ENCODE measurements at regions not wholly inside any gene's neighbourhood (a gene's known extent, or its start where the extent isn't known, plus 50 kb on each side); places are given as distances from the start of the nearest gene placed in this dataset.

- Histone ChIP-seq H2BK5ac (ENCODE audit: low read depth, low read length, poor library complexity, severe bottlenecking) (no peak overlapping the region), H3K9me3 (ENCODE audit: control insufficient read depth, low read length) (no peaks in the 10 kb centered on the region), H3K36me3 (ENCODE audit: control insufficient read depth in 1 of 2, insufficient read depth in 2 of 2, low read depth in 1 of 2, low read length in 2 of 2) (no peaks in the 10 kb centered on the region), H2AFZ (ENCODE audit: low read depth, low read length) (no peak overlapping the region), H4K91ac (ENCODE audit: low read length) (no peak overlapping the region), H3K4ac (ENCODE audit: low read depth in 1 of 2, low read length in 2 of 2) (no peak overlapping the region), H3K23ac (ENCODE audit: low read length in 2 of 2) (no peak overlapping the region), H2BK12ac (ENCODE audit: low read length in 2 of 2) (no peak overlapping the region), H4K8ac (ENCODE audit: low read length) (no peak overlapping the region), H3K27ac (ENCODE audit: low read length, poor library complexity, severe bottlenecking) (no peak overlapping the region), H3K79me1 (replicated peaks; ENCODE audit: low read length, poor library complexity, severe bottlenecking) (no peaks in the 10 kb centered on the region), H3K27me3 (ENCODE audit: control insufficient read depth in 1 of 2, insufficient read depth in 1 of 2, low read length in 2 of 2) (no peaks in the 10 kb centered on the region), H2BK15ac (ENCODE audit: low read depth, poor library complexity, severe bottlenecking) (no peak overlapping the region), H3K4me1 (ENCODE audit: control insufficient read depth, insufficient read depth, low read depth, low read length) (peaks cover 5% of the 10 kb centered on the region), H2AK5ac (ENCODE audit: low read length, severe bottlenecking) (no peak overlapping the region), H3K4me2 (ENCODE audit: low read length, poor library complexity, severe bottlenecking) (no peak overlapping the region), H3K14ac (ENCODE audit: low read length in 2 of 2) (no peak overlapping the region), H3K18ac (ENCODE audit: low read depth in 1 of 2, low read length in 2 of 2) (no peak overlapping the region), H3K9ac (ENCODE audit: low read length) (peak overlapping the region; percentile 23), H2BK120ac (ENCODE audit: low read depth, low read length) (no peak overlapping the region), H3K4me3 (ENCODE audit: insufficient read depth in 1 of 2, low read depth in 1 of 2, low read length in 2 of 2) (no peak overlapping the region)
- 96% methylated on average over 4 of the region's 5 CpGs for WGBS
- DNase-seq = no peak
Observed at GRCh38 chr2:220221992-220222391, 594.6 kb downstream of the SLC4A3 start.

- H3K23ac ChIP-seq (ENCODE audit: low read length in 2 of 2) = peak overlapping the region in 1 of 2 experiments; percentile 5
- H3K36me3 ChIP-seq (ENCODE audit: control insufficient read depth in 1 of 2, insufficient read depth in 2 of 2, low read depth in 1 of 2, low read length in 2 of 2) = no peaks in the 10 kb centered on the region
- H2AFZ ChIP-seq (ENCODE audit: low read depth, low read length) = no peak overlapping the region
- peak overlapping the region; percentile 2 for H3K9ac ChIP-seq (ENCODE audit: low read length)
- peak; percentile 90 for DNase-seq
- peak overlapping the region; percentile 40 for H4K91ac ChIP-seq (ENCODE audit: low read length)
- H3K14ac ChIP-seq (ENCODE audit: low read length in 2 of 2) = no peak overlapping the region
- H2BK120ac ChIP-seq (ENCODE audit: low read depth, low read length) = peak overlapping the region; percentile 23
- H3K4me1 ChIP-seq (ENCODE audit: control insufficient read depth, insufficient read depth, low read depth, low read length) = peaks cover 8% of the 10 kb centered on the region
- 64% methylated on average over 4 of the region's 4 CpGs for WGBS
- peak overlapping the region; percentile 83 for H4K8ac ChIP-seq (ENCODE audit: low read length)
- peak overlapping the region; percentile 68 for H2BK15ac ChIP-seq (ENCODE audit: low read depth, poor library complexity, severe bottlenecking)
- H3K27me3 ChIP-seq (ENCODE audit: control insufficient read depth in 1 of 2, insufficient read depth in 1 of 2, low read length in 2 of 2) = no peaks in the 10 kb centered on the region
- no peaks in the 10 kb centered on the region for H3K79me1 ChIP-seq (replicated peaks; ENCODE audit: low read length, poor library complexity, severe bottlenecking)
- H3K4me2 ChIP-seq (ENCODE audit: low read length, poor library complexity, severe bottlenecking) = no peak overlapping the region
- H2AK5ac ChIP-seq (ENCODE audit: low read length, severe bottlenecking) = peak overlapping the region; percentile 61
- H3K9me3 ChIP-seq (ENCODE audit: control insufficient read depth, low read length) = no peaks in the 10 kb centered on the region
- peak overlapping the region; percentile 18 to 94 for H2BK12ac ChIP-seq (ENCODE audit: low read length in 2 of 2)
- peak overlapping the region; percentile 26 to 48 for H3K4ac ChIP-seq (ENCODE audit: low read depth in 1 of 2, low read length in 2 of 2)
- peak overlapping the region in 1 of 2 experiments; percentile 88 for H3K18ac ChIP-seq (ENCODE audit: low read depth in 1 of 2, low read length in 2 of 2)
- no peak overlapping the region for H2BK5ac ChIP-seq (ENCODE audit: low read depth, low read length, poor library complexity, severe bottlenecking)
- H3K4me3 ChIP-seq (ENCODE audit: insufficient read depth in 1 of 2, low read depth in 1 of 2, low read length in 2 of 2) = no peak overlapping the region
- H3K27ac ChIP-seq (ENCODE audit: low read length, poor library complexity, severe bottlenecking) = no peak overlapping the region
Observed at GRCh38 chr2:220224691-220225543, 597.5 kb downstream of the SLC4A3 start.

- H3K4ac ChIP-seq (ENCODE audit: low read depth in 1 of 2, low read length in 2 of 2) = no peak overlapping the region
- H3K27ac ChIP-seq (ENCODE audit: low read length, poor library complexity, severe bottlenecking) = no peak overlapping the region
- no peak overlapping the region for H3K14ac ChIP-seq (ENCODE audit: low read length in 2 of 2)
- DNase-seq = no peak
- H4K8ac ChIP-seq (ENCODE audit: low read length) = no peak overlapping the region
- H2BK5ac ChIP-seq (ENCODE audit: low read depth, low read length, poor library complexity, severe bottlenecking) = no peak overlapping the region
- H3K4me2 ChIP-seq (ENCODE audit: low read length, poor library complexity, severe bottlenecking) = no peak overlapping the region
- no peaks in the 10 kb centered on the region for H3K9me3 ChIP-seq (ENCODE audit: control insufficient read depth, low read length)
- no peak overlapping the region for H3K23ac ChIP-seq (ENCODE audit: low read length in 2 of 2)
- no peak overlapping the region for H3K4me3 ChIP-seq (ENCODE audit: insufficient read depth in 1 of 2, low read depth in 1 of 2, low read length in 2 of 2)
- no peaks in the 10 kb centered on the region for H3K79me1 ChIP-seq (replicated peaks; ENCODE audit: low read length, poor library complexity, severe bottlenecking)
- H3K4me1 ChIP-seq (ENCODE audit: control insufficient read depth, insufficient read depth, low read depth, low read length) = peaks cover 8% of the 10 kb centered on the region
- H4K91ac ChIP-seq (ENCODE audit: low read length) = no peak overlapping the region
- no peaks in the 10 kb centered on the region for H3K36me3 ChIP-seq (ENCODE audit: control insufficient read depth in 1 of 2, insufficient read depth in 2 of 2, low read depth in 1 of 2, low read length in 2 of 2)
- H3K18ac ChIP-seq (ENCODE audit: low read depth in 1 of 2, low read length in 2 of 2) = peak overlapping the region in 1 of 2 experiments; percentile 59
- H2BK12ac ChIP-seq (ENCODE audit: low read length in 2 of 2) = no peak overlapping the region
- H2BK15ac ChIP-seq (ENCODE audit: low read depth, poor library complexity, severe bottlenecking) = no peak overlapping the region
- H3K9ac ChIP-seq (ENCODE audit: low read length) = no peak overlapping the region
- no peak overlapping the region for H2BK120ac ChIP-seq (ENCODE audit: low read depth, low read length)
- no peak overlapping the region for H2AK5ac ChIP-seq (ENCODE audit: low read length, severe bottlenecking)
- H3K27me3 ChIP-seq (ENCODE audit: control insufficient read depth in 1 of 2, insufficient read depth in 1 of 2, low read length in 2 of 2) = no peaks in the 10 kb centered on the region
- no peak overlapping the region for H2AFZ ChIP-seq (ENCODE audit: low read depth, low read length)
- WGBS = 82% methylated on average over 2 of the region's 2 CpGs
Observed at GRCh38 chr2:220226076-220226475, 598.6 kb downstream of the SLC4A3 start.

GRCh38 chr2:220226546-220226945 is 599.1 kb downstream of the SLC4A3 start:
- peak; percentile 47 for DNase-seq
- H2AFZ ChIP-seq (ENCODE audit: low read depth, low read length) = no peak overlapping the region
- H3K79me1 ChIP-seq (replicated peaks; ENCODE audit: low read length, poor library complexity, severe bottlenecking) = no peaks in the 10 kb centered on the region
- no peak overlapping the region for H3K9ac ChIP-seq (ENCODE audit: low read length)
- H3K23ac ChIP-seq (ENCODE audit: low read length in 2 of 2) = no peak overlapping the region
- H3K14ac ChIP-seq (ENCODE audit: low read length in 2 of 2) = peak overlapping the region in 1 of 2 experiments; percentile 30
- peak overlapping the region in 1 of 2 experiments; percentile 82 for H3K18ac ChIP-seq (ENCODE audit: low read depth in 1 of 2, low read length in 2 of 2)
- H2BK120ac ChIP-seq (ENCODE audit: low read depth, low read length) = no peak overlapping the region
- no peak overlapping the region for H2BK12ac ChIP-seq (ENCODE audit: low read length in 2 of 2)
- H3K4me2 ChIP-seq (ENCODE audit: low read length, poor library complexity, severe bottlenecking) = no peak overlapping the region
- H3K36me3 ChIP-seq (ENCODE audit: control insufficient read depth in 1 of 2, insufficient read depth in 2 of 2, low read depth in 1 of 2, low read length in 2 of 2) = no peaks in the 10 kb centered on the region
- no peak overlapping the region for H3K27ac ChIP-seq (ENCODE audit: low read length, poor library complexity, severe bottlenecking)
- H3K4ac ChIP-seq (ENCODE audit: low read depth in 1 of 2, low read length in 2 of 2) = peak overlapping the region in 1 of 2 experiments; percentile 26
- H3K9me3 ChIP-seq (ENCODE audit: control insufficient read depth, low read length) = no peaks in the 10 kb centered on the region
- no peaks in the 10 kb centered on the region for H3K27me3 ChIP-seq (ENCODE audit: control insufficient read depth in 1 of 2, insufficient read depth in 1 of 2, low read length in 2 of 2)
- H3K4me3 ChIP-seq (ENCODE audit: insufficient read depth in 1 of 2, low read depth in 1 of 2, low read length in 2 of 2) = no peak overlapping the region
- no peak overlapping the region for H2BK15ac ChIP-seq (ENCODE audit: low read depth, poor library complexity, severe bottlenecking)
- H2AK5ac ChIP-seq (ENCODE audit: low read length, severe bottlenecking) = peak overlapping the region; percentile 93
- H4K8ac ChIP-seq (ENCODE audit: low read length) = no peak overlapping the region
- WGBS = 89% methylated on average over 1 of the region's 1 CpG
- no peak overlapping the region for H2BK5ac ChIP-seq (ENCODE audit: low read depth, low read length, poor library complexity, severe bottlenecking)
- no peak overlapping the region for H4K91ac ChIP-seq (ENCODE audit: low read length)
- peaks cover 8% of the 10 kb centered on the region for H3K4me1 ChIP-seq (ENCODE audit: control insufficient read depth, insufficient read depth, low read depth, low read length)

Data from mesenchymal stem cell (in vitro differentiated cells and primary cell).